8988T (cell line): ENCODE measurements at regions not wholly inside any gene's neighbourhood (a gene's known extent, or its start where the extent isn't known, plus 50 kb on each side); places are given as distances from the start of the nearest gene placed in this dataset.

Experiments used
- DNase-seq: peaks from one replicate; pipeline ENCODE4 v3.0.0; 2011

DNA sequence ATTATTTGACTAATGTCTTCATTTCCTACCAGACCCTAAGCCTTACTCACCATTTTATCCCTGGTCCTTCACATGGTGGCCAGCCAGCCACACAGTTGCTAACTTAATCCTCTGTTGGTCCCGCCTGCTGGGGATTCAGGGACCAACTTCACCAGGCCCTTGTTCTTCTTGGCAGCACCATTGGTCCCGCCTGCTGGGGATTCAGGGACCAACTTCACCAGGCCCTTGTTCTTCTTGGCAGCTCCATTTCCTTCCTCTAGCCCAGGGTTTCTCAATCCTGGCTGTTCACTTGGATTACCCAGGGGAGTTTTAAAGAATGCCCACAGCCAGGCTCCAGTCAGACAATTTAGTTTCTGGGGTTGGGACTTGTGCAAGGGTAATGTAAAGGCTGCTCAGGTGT lies 233.1 kb upstream of the CSF3R start:
- no peak for DNase-seq

DNA sequence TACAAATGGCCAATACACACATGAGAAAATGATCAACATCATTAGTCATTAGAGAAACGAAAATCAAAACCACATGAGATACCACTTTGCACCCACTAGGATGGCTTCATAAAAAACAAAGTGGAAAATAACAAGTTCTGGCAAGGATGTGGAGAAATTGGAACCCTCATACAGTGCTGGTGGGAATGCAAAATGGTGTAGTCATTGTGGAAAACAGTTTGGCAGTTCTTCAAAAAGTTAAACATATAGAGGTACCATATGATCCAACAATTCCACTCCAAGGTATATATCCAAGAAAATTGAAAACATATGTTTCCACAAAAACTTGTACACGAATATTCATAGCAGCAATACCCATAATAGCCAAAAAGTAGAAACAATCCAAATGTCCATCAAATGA lies 231.6 kb upstream of the CSF3R start:
- DNase-seq = no peak

DNA sequence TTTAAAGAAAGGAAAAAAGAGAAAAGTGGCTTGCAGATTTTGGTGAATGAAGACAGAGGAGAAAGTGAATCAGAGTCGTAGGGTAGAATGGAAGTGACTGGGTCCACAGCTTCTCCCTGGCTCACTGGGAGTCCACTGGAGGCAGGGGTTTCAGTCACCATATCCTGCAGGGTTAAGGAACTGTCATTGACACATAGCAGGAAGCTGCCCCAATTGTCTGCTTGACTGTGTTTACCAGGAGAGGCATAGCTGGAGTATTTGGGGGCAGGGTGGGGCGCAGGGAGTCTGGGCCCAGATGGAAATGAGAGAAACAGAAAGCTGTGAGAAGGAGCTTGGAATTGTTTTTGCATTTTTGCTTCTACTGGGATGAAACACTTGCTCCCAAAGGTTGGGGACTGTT lies 228.8 kb upstream of the CSF3R start:
- no peak for DNase-seq

DNA sequence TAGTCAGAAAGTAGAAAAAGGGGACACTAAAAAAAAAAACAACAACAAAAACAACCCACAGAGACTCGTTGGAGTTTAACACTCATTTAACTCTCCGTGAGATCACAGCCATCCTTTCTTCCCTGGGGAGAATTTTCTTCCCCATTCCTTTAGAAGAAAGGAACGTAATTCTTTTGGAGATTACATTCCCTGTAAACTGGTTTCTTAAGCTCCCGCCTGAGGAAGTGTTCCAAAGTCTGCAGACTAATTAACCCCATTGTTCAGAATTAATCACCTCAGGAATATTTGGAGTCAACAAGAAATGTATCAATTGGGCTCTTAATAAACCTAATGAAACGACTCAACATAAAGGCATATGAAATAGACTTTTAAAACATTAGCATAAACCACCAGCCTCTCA lies 228.2 kb upstream of the CSF3R start:
- no peak for DNase-seq

DNA sequence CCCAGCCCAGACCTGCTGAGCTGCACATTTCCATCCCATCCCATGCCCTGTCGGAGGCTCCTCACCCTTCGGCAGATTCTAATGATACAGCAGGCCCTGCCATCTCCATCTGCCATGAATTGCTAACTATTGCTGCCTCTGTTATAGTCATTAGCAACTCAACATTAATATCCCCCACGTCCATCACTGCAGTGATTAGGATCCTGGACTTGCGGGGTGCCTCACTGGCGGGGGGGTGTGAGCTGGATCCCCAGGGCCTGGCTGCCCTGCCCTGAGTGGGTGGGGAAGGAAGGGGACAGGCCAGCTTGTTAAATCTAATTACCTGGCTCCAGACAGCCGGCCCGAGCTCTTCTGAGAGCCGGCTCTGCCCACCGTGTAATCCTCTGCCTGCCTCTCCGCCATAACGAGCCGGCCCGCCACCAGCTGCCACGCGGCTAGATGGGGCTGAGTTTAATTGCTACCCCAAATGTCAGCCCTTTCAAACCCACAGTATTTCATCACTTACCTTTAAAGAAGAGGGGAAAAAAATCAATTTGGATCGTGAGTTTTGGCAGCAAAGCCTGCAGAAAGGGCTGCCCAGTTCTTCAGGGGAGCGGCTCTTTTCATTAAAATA lies 227.3 kb upstream of the CSF3R start:
- no peak for DNase-seq

DNA sequence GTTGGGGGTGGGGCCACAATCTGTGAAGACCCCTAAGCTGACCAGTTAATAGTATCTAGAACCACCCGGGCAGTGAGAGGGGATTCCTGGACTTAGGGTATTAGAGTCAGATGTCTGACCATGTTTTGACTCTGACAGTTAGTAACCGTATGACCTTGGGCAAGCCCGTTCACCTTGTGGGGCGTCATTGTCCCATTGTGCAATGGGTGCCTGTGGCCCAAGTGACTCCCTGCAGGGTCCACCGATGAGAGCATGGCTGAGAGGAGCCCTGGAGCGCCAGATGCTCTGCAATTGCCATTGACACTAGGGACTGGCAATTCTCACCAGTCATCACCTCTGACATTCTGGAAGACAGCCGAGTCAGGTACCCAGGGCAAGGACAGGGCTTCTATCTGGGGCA lies 225.9 kb upstream of the CSF3R start:
- no peak for DNase-seq

DNA sequence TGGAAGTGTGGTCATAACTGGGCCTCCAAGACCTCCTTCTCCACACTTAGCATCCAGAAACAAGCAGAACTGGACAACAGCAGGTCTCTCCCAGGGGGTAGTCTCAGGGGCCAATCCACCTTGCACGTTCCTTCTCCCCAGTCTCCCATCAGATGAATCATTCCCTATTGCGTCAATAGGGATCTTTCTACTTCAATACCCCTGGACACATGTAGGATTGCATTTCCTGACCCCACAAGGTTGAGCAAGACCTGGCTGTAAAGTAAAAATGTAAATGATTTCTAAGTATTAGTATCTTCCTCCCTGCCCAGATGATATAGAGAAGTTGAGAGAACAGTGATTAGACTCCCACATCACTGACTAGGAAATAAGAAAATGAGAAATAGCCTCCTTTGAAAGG lies 224.5 kb upstream of the CSF3R start:
- DNase-seq = no peak

DNA sequence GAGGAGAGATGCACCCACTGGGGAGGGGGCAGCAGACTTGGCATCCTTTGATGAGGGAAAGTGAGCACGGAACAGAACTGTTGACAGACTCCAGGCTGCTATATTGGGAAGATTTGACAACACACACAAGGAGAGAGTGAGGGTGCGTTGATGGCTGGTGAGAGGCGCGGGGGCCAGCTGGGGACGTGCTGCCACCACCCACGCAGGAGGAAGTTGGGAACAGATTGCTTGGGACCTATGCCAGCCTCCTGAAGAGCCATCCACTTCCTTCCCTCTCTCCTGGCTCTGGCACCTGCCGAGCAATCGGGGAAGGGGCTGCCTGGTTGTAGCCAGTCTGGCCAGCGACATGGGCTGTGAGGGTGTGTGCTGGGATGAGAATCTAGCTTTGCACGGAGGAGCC lies 223.7 kb upstream of the CSF3R start:
- DNase-seq = no peak

DNA sequence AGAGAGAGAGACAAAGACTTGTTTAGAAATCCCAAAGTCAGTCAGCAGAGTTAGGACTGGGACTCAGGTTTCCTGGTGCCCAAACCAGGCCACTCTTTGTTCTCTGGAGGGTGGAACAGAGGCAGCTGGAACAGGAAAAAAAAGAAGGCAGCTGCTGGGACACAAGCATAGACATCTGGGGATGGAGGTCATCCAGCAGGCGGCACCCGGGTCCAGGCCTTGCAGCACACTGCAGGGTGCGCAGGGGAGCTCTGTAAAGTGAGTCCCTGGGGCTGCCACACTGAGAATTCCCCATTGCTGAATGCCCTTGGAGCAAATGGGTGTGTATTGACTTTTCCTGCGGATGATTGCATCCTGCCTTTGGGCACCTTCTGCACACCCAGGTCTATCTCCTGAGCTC lies 222.9 kb upstream of the CSF3R start:
- DNase-seq = no peak

DNA sequence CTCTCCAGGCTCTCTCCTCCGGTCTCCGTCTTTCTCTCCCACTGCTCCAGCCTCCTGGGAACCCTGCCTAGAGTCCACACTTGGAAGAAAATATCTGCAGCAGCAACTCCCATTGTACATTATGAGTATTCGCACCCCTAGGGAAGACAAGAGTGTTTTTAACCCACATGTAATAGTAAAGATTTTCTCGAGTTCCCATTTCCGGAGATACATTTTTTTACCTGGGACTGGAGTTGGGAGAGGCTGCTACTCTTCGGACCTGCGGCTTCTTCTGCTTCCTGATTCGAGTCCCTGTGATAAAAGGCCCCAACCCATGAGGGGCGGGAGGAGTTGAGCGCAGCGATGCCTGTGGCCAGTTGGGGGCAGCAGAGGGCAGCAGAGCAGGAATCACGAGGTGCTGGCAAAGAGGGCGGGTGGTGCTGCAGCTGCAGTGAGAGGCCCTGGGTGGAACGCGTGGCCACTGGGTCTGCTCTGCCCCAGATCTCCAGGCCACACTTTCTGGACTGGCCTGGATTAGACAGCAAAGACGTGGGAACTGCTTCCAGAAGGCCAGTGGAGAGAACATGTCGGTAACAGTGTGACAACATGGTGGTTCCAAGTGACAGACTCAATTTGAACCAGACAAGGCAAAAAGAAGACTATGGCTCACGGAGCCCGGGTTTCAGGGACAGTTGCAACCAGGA lies 221.0 kb upstream of the CSF3R start:
- peak; percentile 82 for DNase-seq

DNA sequence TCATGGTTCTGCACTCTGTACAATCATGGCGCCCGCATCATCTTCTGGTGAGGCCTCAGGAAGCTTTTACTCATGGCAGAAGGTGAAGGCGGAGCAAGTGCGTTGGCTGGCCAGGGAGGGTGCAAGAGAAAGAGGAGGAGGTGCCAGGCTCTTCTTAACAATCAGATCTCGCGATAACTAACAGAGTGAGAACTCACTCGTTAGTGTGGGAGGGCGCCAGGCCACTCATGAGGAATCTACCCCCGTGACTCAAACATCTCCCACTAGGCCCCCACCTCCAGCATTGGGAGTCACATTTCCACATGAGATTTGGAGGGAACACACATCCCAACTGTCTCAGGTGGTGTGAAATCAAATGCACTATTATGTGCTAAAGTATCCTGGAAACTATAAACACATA lies 220.2 kb upstream of the CSF3R start:
- no peak for DNase-seq

DNA sequence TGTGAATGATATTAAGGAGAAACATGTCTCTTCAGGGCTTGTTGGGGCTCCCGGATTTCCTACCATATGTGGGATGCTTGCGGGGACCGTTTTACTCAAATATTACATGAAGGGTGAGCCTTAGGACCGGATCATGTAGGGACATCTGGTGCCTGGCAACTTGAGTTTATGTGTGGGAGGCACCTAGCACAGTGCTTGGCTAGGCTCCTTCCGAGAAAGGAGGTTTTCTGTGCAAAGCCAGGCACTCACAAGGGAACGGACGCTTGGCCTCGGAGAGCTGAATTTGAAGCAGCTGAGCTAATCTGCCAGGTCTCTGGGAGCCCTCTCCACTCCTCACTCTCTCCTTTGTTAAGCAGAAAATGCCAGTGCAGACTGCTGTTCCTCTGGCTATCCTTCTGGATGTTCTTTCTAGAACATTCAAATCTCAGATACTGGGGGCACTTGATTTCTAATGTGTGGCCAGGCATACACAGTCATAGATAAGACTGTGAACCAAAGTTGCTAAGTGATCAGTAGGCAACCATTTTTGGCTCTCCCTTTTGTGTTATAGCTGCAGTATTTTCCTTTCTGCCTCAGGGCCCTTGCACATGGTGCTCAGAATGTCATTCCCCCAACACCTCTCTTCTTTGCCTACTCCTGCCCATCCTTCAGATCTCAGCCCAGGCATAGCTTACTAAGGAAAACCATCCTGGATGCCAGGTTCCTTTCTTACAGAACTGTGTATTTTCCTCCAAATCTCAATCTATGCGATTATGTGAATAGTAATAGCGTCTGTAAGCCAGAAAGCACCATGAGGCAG lies 216.6 kb upstream of the CSF3R start:
- no peak for DNase-seq

DNA sequence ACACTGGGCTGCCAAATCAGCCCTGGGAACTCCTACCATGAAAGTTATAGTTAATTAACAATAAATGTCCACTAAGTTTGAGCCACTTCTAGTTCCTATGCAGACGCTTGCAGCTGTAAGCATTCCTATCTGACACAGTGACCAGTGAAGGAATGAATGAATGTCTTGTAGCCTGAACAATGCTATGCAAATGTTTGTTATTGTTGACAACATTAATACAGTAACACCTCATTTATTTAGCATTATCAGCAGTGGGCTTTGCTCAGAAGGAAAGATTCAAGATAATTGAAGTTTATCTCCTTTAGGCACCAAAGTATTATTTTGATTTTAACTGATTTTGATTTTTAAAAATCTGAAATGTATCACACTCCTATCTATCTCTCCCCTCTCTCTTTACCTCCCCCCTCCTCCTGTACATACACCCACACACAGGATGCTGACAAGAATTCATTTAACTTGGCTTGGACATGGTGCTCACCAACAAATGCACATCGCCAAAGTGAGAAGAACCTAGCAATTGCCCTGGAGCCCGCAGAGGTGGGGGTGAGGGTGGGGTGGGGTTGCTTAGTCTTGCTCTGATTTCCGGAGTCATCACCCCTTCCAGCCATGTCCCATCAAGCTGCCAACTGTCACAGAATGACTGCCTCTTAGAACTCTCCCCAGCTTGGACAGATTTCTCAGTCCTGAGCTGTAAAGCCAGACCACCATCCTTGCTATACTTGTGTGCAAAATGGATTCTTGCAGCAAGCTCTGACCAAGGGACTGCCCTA lies 215.3 kb upstream of the CSF3R start:
- no peak for DNase-seq

DNA sequence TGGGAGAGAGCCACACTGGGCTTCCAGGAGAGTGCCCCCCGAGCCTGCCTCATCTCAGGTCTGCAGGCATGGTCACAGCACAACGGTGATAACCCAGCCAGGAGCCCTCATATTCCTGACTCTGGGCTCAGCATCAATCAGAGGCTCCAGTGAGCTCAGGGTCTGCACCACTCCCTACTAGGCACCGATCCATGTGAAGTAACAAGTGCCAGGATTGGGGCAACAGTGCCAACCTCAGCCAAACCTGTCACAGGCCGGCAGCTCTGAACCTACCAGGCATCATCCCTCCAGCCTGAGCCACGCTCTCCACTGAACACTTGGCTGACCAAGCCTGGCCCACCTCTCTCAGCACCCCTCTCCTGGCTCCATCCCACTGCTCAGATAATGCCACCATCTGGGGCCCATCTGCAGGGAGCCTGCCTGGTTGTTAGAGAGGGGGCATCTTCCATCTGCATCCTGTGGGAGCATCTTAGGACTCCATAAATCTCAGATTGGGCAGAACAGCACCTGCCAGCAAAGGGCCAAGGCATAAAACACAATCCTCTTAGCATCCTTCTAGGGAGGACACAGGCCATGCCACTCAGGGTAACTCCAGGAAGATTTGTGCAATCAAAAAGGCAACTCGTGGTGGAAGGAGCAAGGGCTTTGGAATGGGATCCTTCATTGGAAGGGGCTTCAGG lies 213.7 kb upstream of the CSF3R start:
- no peak for DNase-seq

DNA sequence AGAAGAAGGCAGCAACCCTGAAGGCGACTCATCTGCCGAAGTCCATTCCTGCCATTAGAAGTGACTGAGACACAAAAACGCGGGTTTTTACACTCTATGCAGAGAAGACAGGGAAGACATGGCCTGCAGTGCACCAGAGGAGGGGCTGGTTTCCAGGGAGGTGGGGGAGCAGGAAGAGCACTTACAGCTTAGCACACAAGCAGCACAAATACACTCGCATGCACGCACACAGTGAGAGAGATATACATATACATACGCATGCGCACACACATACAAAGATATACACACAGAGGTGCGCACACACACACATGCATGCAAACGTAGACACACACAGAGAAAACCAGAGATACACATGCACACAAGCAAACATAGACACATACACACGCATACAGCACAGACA lies 210.9 kb upstream of the CSF3R start:
- DNase-seq = no peak

DNA sequence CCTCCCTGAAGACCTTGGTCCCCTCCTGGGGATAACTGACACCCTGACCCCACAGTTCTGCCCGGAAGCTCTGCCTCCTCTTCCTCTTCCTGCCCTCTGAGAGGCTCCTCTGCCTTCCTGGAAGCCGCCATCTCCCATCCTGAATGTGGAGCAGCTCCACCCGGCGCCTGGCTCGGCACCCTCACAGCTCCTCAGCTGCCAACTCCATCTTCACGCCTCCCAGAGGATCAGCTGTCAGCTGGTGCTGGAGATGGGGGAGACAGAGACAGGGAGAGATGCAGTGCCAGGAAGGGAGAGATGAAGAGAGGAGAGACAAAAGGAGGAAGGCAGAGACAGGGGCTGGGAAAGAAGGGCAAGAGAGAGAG lies 210.4 kb upstream of the CSF3R start:
- no peak for DNase-seq

DNA sequence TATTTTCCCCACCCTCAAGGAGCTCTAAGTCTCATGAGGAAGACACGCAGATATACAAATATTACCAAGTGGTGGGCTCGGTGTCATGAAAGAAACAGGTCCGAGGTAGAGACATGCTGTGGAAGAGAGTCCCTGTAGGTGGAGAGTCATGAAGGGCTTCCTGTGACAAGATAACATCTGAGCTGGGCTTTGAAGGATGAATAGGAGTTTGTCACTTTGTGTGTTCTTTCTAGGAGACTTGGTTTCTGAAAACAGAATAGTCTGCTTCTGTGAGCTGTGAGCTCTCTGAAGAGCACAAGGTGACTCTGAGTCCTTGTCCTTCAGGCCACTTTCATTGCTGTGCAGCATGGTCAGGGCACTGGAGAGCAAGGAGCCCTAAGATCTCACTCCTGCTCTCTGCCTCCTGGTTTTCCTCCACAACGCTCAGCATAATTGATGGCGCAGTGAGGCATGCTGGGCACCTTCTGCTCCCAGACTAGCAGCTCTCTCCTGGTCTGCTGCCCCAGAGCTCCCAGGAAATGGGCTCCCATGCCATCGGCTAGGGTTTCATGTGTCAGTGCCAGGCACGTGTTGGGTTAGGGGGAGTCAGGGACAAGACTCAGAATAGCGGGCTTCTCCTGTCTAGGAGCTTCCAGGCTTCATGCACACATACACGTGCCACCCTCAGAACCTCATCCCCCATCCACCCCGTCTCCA lies 209.9 kb upstream of the CSF3R start:
- DNase-seq = no peak

DNA sequence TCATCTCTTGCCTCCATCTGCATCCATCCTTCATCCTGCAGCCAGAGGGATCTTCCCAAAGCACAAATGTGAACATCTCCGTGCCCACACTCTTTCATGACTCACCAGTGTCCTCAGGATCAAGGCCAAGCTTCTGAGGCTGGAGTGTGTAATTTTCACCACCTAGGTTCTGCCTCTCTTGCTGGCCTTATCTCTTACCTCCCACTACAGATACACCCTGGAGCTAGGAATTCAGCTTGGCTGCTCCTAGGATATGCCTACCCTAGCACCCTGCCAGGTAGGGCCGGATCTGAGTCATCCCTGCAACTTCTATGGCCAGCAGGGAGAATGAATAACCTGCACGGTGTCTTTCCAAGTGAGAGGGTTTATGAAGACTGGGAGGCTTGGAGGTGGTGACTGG lies 208.7 kb upstream of the CSF3R start:
- DNase-seq = no peak

DNA sequence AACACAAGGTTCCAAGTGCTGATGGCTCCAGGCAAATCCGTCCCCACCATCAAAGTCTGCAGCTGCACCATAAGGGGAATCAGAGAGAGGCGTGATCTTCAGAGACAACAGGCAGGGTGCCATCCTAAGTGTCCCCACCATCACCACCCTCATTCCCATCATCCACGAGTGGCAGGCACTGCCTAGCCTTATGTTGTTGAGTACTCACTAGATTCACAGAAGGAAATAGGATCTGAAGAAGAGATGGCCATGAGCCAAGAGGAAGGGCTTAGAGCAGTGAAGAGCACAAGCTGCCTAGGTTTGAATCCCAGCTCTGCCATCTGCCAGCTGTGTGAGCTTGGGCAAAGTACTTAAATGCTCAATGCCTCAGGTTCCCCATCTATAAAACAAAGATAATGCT lies 207.3 kb upstream of the CSF3R start:
- DNase-seq = no peak

DNA sequence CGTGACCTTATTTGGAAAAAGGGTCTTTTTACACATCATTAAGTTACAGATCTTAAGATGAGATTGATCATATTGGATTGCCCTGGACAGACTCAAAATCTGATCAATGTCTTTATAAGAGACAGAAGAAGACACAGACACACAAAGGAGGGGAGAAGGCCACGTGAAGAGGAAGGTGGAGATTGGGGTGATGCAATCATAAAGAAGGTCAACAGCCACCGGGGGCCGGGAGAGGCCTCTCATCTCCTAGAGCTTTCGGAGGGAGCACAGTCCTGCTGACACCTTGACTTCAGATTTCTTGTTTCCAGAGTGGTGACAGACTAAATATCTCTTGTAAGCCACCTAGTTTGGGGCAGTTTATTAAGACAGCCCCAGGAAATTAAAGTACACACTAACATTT lies 204.6 kb upstream of the CSF3R start:
- DNase-seq = no peak

DNA sequence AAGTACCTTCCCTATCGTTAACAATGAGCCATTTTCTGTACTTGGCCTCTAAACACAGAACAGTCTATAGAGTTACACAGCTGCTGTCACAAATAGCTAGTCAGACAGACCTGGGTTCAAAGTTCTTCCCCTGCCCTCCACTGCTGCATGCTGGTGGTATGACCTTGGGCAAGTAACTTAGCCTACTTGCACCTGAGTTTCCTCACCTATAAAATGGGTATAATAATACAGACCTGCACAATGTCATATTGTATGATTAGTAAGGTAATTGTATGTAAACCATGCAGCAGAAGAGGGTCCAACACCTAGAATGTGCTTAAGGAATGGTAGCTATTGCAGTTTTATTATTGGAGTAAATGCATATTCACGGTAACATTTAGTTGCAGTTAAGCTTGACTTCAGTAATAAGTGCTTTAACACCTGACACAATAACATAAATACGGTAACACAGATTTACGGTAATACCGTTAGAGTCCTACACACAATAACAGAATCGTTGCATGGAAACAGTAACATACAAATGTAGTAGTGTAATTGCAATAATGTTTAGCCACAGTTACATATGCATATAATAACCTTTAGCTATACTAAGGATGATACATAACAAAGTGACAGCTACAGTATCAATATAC lies 193.3 kb upstream of the CSF3R start:
- DNase-seq = no peak

DNA sequence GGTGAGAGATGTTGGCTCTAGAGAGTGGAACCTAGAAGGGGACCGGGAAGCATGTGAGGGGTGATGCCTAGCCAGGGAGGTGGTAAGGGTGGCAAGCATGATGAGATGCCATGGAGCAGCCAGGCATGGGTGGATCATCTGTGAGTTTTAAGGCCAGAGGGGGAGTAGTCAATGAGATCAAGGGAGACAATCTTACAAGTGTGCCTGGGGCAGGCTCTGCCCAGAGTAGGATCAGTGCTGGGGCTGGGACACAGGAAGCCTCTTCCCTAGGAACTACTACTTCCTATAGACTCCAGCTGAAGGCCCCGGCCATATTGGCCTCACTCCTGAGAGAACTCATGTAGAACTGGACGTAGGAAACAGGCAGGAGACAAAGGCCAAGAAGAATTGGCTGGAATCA lies 192.4 kb upstream of the CSF3R start:
- DNase-seq = no peak
